IPS-15b (cell line): ENCODE measurements at regions not wholly inside any gene's neighbourhood (a gene's known extent, or its start where the extent isn't known, plus 50 kb on each side); places are given as distances from the start of the nearest gene placed in this dataset.
"Not testable (repeated sequence)": the region's sequence is repeated elsewhere in the genome, so short reads cannot be mapped to it uniquely, and the experiment has no call there.

ENCODE experiments used
- H3K27me3 ChIP-seq: one replicate; pipeline ENCODE4 v1.6.1; 2013; ENCODE audit warnings: low read length; ENCODE audit not compliant: control insufficient read depth, insufficient read depth
- H3K36me3 ChIP-seq: one replicate; pipeline ENCODE4 v1.6.1; 2013; ENCODE audit warnings: low read length; ENCODE audit not compliant: control insufficient read depth, insufficient read depth
- H3K4me1 ChIP-seq: one replicate; pipeline ENCODE4 v1.6.1; 2013; ENCODE audit warnings: mild to moderate bottlenecking, low read length; ENCODE audit not compliant: control insufficient read depth, insufficient read depth
- H3K4me3 ChIP-seq: one replicate; pipeline ENCODE4 v1.5.1; 2013; ENCODE audit warnings: low read depth, low read length
- H3K9ac ChIP-seq: one replicate; pipeline ENCODE4 v1.6.1; 2013; ENCODE audit warnings: low read depth, mild to moderate bottlenecking, low read length
- H3K9me3 ChIP-seq: one replicate; pipeline ENCODE4 v1.6.1; 2013; ENCODE audit warnings: mild to moderate bottlenecking, low read length; ENCODE audit not compliant: control insufficient read depth, insufficient read depth

- H3K9ac ChIP-seq, H3K4me1 ChIP-seq, H3K4me3 ChIP-seq, H3K36me3 ChIP-seq, H3K27me3 ChIP-seq, H3K9me3 ChIP-seq: not testable (repeated sequence)
Observed at GRCh38 chr4:186805917-186806316, 82.3 kb upstream of the FAT1 start.

DNA sequence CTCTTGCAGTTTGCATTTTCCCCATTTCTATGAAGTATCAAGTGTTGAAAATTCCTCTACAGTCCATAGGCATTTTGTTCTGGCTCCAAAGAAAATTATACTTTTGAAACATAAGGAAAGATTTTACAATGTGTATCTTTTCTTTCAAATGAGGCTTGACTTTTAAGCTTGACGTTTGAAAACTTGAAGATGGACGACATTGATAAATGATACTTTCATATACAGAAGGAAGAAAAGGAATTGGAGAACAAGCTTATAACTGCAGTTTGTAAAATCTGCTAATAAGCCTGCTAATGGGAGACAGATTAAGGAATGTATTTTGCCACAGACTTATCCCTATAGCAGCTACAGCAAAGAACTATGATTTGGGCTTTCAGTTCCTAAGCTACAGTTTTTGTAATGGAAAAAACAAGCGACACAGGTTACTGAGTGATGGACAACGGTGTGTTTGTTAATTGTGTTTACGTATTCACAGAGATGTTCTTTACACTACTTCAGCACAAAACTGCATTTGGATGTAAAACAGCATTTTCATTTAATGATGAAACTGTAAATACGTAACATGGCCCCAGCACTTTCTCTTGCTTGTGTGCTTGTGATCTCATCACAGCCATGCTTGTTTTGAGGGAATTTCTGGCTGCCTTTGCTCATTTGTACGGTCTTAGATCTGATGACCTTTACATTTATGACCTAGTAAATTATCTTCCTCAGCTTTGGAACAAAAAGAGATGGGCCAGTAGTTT, 83.2 kb upstream of the FAT1 start:
- H3K36me3 ChIP-seq = no peaks in the 10 kb centered on the region
- H3K9ac ChIP-seq = no peak overlapping the region
- no peak overlapping the region for H3K4me3 ChIP-seq
- H3K4me1 ChIP-seq = no peaks in the 10 kb centered on the region
- H3K9me3 ChIP-seq = no peaks in the 10 kb centered on the region
- H3K27me3 ChIP-seq = no peaks in the 10 kb centered on the region

GRCh38 chr4:186807808-186808629, 84.4 kb upstream of the FAT1 start:
- Histone ChIP-seq H3K36me3 (no peaks in the 10 kb centered on the region), H3K9me3 (no peaks in the 10 kb centered on the region), H3K27me3 (no peaks in the 10 kb centered on the region), H3K9ac (no peak overlapping the region), H3K4me1 (no peaks in the 10 kb centered on the region), H3K4me3 (no peak overlapping the region)

DNA sequence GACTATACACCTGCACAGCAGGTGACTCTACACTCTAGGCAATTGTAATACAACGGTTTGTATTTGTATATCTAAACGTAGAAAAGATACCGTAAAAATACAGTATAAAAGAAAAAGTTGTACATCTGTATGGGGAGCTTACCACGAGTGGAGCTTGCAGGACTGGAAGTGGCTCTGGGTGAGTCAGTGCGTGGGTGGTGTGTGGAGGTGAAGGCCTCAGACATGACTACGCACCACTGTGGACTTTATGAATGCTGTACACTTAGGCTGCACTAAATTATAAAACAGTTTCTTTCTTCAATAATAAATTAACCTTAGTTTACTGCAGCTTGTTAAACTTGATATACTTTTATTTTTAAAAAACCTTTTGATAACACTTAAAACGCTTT, 85.0 kb upstream of the FAT1 start:
- Histone ChIP-seq H3K9ac (no peak overlapping the region), H3K9me3 (no peaks in the 10 kb centered on the region), H3K27me3 (no peaks in the 10 kb centered on the region), H3K36me3 (no peaks in the 10 kb centered on the region), H3K4me3 (no peak overlapping the region), H3K4me1 (no peaks in the 10 kb centered on the region)

- Histone ChIP-seq H3K9ac (no peak overlapping the region), H3K36me3 (no peaks in the 10 kb centered on the region), H3K9me3 (no peaks in the 10 kb centered on the region), H3K4me1 (no peaks in the 10 kb centered on the region), H3K27me3 (no peaks in the 10 kb centered on the region), H3K4me3 (no peak overlapping the region)
Observed at GRCh38 chr4:186809070-186809469, 85.4 kb upstream of the FAT1 start.

- Histone ChIP-seq H3K9me3 (no peaks in the 10 kb centered on the region), H3K36me3 (no peaks in the 10 kb centered on the region), H3K27me3 (no peaks in the 10 kb centered on the region), H3K4me3 (no peak overlapping the region), H3K9ac (no peak overlapping the region), H3K4me1 (no peaks in the 10 kb centered on the region)
Observed at GRCh38 chr4:186810613-186811150, 87.0 kb upstream of the FAT1 start.

GRCh38 chr4:186812592-186812991, 88.9 kb upstream of the FAT1 start:
- Histone ChIP-seq H3K9me3 (no peaks in the 10 kb centered on the region), H3K4me3 (no peak overlapping the region), H3K4me1 (no peaks in the 10 kb centered on the region), H3K9ac (no peak overlapping the region), H3K36me3 (no peaks in the 10 kb centered on the region), H3K27me3 (no peaks in the 10 kb centered on the region)

DNA sequence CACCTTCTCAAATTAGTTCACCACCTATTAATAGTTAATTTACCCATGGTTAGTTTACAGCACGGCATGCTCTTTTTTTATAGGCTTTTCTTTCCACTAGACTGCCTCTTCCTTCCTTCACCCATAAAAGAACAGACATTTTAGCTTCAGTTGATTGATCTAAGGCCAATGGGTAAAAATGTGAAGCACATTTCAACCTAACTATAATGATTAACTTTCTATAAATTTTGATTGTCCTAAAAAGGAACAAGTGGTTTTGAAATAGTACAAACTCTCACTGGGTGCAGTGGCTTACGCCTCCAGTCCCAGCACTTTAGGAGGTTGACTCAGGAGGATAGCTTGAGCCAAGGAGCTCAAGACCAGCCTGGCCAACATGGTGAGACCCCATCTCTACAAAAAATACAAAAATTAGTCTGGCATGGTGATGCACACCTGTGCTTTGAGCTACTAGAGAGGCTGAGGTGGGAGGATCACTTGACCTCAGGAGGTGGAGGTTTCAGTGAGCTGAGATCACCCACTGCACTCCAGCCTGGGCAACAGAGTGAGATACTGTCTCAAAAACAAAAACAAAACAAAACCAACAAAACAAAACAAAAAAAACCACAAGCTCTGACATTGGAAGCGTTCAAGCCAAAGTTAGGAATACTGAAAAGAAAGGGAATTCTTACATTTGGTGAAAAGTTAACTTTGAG, 89.9 kb upstream of the FAT1 start:
- H3K9me3 ChIP-seq = no peaks in the 10 kb centered on the region
- no peaks in the 10 kb centered on the region for H3K36me3 ChIP-seq
- H3K27me3 ChIP-seq = no peaks in the 10 kb centered on the region
- no peak overlapping the region for H3K9ac ChIP-seq
- no peaks in the 10 kb centered on the region for H3K4me1 ChIP-seq
- H3K4me3 ChIP-seq = no peak overlapping the region

- H3K9me3 ChIP-seq = no peaks in the 10 kb centered on the region
- no peak overlapping the region for H3K9ac ChIP-seq
- no peaks in the 10 kb centered on the region for H3K27me3 ChIP-seq
- no peaks in the 10 kb centered on the region for H3K4me1 ChIP-seq
- no peak overlapping the region for H3K4me3 ChIP-seq
- no peaks in the 10 kb centered on the region for H3K36me3 ChIP-seq
Observed at GRCh38 chr4:186814535-186815070, 90.9 kb upstream of the FAT1 start.

DNA sequence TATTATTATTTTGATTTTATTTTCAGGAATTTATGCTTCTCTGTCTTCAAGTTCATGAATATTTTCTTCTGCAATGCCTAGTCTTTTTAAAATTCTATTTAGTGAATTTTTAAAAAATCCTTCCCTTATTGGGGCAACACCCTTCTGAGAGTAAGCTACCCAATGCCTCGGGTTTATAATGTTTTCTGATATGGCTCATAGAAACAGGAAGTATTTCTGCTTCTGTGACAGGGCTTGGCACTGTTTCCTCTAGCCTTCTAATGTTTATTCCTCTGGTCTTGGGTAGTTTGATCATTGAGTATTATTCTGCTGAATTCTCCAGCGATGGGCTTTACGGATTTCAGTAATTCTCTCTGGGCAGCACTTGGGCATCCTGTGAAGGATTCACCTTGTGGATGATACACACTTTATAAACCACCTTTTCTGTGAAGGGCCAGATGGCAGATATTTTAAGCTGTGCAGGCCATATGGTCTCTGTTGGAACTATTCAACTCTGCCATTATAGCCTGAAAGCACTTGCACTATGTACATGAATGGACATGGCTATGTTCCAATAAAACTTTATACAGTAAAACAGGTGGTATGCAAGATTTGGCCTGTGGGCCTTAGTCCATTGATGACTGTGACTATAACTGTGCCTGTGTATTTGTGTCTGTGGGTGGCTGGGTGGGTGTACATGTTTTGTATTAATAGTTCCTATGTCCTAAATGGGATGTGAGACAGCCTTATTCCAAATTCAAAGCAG, 95.9 kb upstream of the FAT1 start:
- H3K4me3 ChIP-seq = no peak overlapping the region
- no peaks in the 10 kb centered on the region for H3K9me3 ChIP-seq
- H3K4me1 ChIP-seq = peaks cover 4% of the 10 kb centered on the region
- no peaks in the 10 kb centered on the region for H3K27me3 ChIP-seq
- no peaks in the 10 kb centered on the region for H3K36me3 ChIP-seq
- no peak overlapping the region for H3K9ac ChIP-seq

GRCh38 chr4:186820391-186820891, 96.8 kb upstream of the FAT1 start:
- peaks cover 4% of the 10 kb centered on the region for H3K4me1 ChIP-seq
- no peaks in the 10 kb centered on the region for H3K36me3 ChIP-seq
- H3K27me3 ChIP-seq = no peaks in the 10 kb centered on the region
- no peak overlapping the region for H3K4me3 ChIP-seq
- no peaks in the 10 kb centered on the region for H3K9me3 ChIP-seq
- no peak overlapping the region for H3K9ac ChIP-seq
